DOHH2 (cell line): ENCODE measurements at regions not wholly inside any gene's neighbourhood (a gene's known extent, or its start where the extent isn't known, plus 50 kb on each side); places are given as distances from the start of the nearest gene placed in this dataset.
"Not testable (repeated sequence)": the region's sequence is repeated elsewhere in the genome, so short reads cannot be mapped to it uniquely, and the experiment has no call there.

Source experiments
- CTCF ChIP-seq: fragments of 200-600 bp; sonication (generic); IDR thresholded peaks from one replicate; pipeline ENCODE4 v1.5.1; 2014; ENCODE audit warnings: antibody characterized with exemption, mild to moderate bottlenecking, low read depth, low read length; ENCODE audit not compliant: poor library complexity, severe bottlenecking
- EZH2phosphoT487 ChIP-seq: fragments of 200-600 bp; sonication (generic); IDR thresholded peaks from 2 replicates; pipeline ENCODE4 v1.6.1; 2017; ENCODE audit warnings: borderline replicate concordance, mild to moderate bottlenecking, antibody characterized with exemption, low read length, moderate library complexity, mixed read lengths

GRCh38 chr2:87275192-87275591 is 253.5 kb upstream of the PLGLB1 start:
- TF ChIP-seq EZH2phosphoT487, CTCF: not testable (repeated sequence)
